ENCODE measurements at regions not wholly inside any gene's neighbourhood (a gene's known extent, or its start where the extent isn't known, plus 50 kb on each side); places are given as distances from the start of the nearest gene placed in this dataset.
"Not testable (repeated sequence)": the region's sequence is repeated elsewhere in the genome, so short reads cannot be mapped to it uniquely, and the experiment has no call there.

DNA sequence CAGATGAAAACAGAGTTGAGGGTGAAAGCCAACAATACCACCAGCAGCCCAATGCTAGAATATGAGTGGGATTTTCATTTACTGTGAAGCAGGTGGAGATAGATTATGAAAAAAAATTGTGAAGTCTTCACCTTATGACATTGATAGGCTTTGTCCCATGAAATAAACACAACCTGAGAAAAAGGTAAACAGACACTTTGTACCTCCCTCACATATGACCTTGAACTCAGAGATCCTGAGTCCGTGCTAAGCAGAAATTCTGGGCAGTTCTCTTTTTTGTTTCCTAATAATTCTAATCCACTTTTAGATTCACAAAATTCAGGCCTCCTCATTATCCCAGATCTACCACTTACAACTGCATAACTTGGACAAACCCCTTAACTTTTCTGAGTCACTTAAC, 127.3 kb upstream of the RORB start:
- no peak for DNase-seq

DNA sequence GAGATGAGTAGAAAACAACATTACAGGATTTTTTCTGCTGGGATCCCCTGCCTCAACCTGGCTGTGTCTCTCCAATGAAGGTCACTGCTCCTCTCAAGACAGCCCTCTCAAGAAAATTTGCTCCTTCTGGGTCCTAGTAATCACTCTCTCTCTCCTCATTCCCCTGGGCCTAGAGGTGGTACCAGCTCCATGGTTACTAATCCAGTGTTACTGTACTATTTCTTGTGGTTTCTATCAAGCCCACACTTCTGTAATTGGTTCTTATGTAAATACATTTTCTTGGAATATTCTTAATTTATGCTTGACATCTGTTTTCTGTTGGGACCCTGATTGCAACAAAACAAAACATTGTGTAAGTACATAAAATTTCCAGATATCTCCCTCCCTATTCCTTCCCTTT, 123.8 kb upstream of the RORB start:
- no peak for DNase-seq

DNA sequence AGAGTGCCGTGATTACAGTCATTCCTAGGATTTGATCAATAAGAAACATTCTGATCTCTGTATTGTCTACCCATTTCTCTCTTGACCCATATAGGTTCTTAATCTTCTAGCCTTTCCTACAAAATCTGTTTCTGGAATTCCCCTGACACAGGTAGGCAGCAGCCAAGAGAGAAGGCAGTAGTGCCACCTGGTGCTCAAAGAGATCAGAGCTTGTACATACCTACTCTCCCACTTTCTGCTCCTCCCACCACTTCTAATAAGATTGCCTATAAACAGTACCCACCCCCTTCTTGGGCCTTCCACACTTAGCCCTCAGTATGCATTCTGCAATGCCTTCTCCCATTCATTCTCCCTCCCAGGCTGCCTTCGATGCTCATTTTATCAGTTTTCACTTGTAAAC, 117.4 kb upstream of the RORB start:
- no peak for DNase-seq

DNA sequence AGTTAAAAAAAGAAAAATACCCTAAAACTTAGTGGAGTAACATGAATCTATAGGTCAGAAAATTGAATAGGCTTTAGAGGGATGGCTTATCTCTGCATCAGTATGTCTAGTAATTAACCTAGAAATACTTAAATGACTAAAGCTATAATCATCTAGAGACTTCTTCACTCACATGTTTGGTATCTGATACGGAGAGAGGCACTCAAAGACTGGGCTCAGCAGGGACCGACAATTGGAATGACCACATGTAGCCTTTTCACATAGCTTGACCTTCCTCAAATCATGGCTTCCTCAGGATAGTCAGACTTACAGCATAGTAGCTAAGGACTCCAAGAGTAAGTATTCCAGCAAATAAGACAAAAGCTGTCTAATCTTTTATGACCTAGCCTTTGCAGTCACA, 105.3 kb upstream of the RORB start:
- DNase-seq: no peak

DNA sequence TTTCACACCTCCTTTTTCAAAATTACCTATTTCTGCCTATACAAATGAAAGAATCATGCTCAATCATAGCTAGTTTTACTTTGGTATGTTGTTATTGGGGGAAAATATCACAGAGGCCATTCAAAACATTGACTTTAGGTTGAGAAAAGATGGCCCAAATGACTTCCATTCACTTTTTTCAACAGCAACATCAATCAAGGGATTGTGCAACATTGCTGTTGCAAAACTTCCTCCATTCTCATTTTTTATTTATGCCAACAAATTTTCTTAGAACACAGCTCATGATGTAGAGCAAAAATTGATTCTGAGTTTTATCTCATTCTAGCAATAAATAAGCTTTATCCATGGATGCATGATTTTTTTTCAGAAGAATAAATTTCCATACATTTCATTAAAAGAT, 93.6 kb upstream of the RORB start:
- no peak for DNase-seq

DNA sequence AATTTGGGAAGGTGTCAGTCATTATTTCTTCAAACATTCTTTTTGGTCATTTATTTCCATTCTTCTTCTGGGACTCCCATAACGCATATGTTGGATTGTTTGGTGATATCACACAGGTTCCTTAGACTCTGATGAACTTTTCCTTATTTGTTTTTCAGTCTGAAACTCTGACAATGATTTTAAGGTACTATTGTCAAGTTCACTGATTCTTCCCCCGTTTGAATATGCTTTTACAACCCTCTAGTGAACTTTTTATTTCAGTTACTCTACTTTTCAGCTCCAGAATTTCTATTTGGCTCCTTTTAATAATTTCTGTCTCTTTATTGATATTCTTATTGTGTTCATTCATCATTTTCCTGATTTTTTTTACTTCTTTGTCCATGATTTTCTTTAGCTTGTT, 92.5 kb upstream of the RORB start:
- no peak for DNase-seq

DNA sequence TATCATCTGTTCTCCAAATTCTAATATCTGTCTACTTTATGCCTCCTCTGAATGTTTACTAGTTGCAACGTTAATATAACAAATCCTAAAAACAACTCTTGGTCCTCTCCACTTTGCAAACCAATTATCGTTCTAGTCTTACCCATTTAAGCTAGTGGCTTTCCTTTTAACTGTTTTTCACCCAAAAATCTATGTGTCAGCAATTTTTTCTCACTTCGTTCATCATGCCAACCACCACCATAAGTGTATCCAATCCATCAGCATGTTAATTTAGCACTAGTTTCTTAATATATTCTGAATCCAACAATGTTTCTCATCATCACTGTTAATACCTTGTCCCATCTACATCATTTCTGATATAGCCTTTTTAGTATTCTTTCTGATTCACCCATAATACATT, 90.0 kb upstream of the RORB start:
- no peak for DNase-seq

DNA sequence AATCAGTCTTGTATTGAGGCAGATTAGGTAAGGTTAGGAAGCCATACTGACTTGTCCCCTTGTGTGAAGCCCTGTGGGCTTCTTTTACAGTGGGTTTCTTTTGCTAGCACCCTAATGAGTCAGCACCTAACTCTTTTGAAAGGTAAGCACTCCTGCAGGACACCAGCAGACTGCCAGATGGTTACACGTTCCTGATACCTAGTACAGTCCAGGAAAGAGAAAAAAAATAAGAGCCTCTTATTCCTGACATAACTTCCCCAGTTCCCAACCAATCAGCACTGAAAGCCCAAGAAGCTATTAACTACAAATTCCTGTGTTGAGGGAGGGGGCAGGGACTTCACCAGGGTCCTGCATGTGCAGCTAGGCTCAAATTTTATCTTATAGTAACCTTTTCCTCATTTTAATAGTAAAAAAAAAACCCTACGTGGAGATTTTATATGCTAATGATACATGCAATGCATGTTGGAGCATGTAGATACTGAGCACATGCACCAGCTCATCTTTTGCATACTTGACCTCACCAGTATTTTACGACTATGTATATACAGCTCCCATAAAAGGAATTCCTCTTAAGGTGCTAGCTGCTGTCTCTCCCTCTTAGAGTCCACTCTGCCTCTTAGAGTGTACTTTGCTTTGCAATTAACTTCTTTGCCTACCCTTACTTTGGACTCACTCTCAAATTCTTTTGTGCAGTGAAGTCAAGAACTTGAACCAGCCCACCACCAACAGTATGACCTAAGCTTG, 84.7 kb upstream of the RORB start:
- DNase-seq: no peak

DNA sequence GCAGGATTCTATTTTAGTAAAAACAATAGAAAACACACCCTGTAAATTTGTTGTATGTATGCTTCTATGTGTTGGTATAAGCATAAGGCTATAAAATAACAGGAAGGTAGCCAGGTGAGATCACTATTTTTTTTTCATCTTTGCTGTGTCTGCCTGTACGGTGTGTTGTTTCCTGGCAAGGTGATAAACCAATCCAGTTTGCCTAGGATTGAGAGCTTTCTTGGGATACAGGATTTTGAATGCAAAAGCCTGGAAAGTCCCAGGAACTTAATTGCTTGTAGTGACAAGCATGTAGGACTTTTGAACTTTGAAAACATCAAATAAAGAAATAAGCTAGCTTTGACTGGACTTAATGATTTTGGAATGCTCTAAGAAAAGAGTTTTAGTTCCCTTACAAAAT, 83.3 kb upstream of the RORB start:
- no peak for DNase-seq

DNA sequence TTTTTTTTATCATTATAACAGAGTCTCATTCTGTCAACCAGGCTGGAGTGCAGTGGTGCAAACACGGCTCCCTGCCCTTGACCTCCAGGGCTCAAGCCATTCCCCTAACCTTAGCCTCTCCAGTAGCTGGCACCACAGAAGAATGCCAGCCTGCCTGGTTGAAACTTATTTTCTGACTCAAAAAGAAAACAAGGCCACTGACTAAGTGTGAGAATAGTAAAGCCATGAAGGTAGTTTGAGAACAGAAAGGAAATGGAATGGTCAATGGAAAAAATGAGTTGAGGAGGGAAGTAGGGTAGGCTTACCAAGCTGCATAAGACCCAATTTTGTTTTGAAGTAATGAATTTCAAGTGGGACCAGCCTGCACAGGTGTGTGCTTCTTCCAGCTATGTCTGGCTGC, 82.8 kb upstream of the RORB start:
- no peak for DNase-seq

DNA sequence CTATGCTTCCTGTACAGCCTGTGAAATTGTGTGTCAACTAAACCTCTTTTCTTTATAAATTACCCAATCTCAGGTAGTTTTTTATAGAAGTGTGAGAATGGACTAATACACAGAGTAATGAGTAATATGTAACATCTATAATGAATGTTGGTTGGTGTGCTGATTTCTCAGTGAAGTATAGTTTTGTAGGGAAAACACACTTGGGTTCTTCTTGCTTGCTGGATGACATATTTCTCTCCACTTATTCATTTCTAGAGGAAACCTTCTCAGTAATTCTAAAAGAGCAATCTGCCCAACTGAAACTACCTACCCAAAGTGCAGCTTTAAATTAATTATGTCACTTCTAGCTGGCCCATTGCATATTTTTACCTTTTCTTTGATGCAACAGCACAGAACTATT, 81.1 kb upstream of the RORB start:
- no peak for DNase-seq

DNA sequence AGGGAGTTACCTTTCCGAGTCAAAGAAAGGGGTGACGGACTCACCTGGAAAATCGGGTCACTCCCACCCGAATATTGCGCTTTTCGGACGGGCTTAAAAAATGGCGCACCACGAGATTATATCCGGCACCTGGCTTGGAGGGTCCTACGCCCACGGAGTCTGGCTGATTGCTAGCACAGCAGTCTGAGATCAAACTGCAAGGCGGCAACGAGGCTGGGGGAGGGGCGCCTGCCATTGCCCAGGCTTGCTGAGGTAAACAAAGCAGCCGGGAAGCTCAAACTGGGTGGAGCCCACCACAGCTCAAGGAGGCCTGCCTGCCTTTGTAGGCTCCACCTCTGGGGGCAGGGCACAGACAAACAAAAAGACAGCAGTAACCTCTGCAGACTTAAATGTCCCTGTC, 72.6 kb upstream of the RORB start:
- not testable (repeated sequence) for DNase-seq

DNA sequence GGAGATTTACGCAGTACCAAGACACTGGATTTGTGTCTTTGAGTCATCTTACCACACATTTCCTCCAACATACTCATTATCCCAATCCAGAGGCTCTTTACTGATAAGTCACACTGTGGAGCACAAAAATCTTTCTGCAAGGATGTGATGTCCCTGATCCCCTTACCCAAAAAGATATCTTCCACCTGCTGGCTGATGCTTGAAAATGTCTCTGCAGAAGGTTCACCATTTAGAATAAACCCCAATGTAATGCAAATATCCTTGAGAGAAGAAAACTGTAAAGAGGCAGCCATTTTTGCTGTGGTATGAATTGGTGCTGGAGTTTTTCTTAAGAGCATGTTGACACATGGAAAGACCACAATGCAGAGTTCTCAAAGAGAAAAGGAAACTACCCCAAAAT, 65.7 kb upstream of the RORB start:
- no peak for DNase-seq

DNA sequence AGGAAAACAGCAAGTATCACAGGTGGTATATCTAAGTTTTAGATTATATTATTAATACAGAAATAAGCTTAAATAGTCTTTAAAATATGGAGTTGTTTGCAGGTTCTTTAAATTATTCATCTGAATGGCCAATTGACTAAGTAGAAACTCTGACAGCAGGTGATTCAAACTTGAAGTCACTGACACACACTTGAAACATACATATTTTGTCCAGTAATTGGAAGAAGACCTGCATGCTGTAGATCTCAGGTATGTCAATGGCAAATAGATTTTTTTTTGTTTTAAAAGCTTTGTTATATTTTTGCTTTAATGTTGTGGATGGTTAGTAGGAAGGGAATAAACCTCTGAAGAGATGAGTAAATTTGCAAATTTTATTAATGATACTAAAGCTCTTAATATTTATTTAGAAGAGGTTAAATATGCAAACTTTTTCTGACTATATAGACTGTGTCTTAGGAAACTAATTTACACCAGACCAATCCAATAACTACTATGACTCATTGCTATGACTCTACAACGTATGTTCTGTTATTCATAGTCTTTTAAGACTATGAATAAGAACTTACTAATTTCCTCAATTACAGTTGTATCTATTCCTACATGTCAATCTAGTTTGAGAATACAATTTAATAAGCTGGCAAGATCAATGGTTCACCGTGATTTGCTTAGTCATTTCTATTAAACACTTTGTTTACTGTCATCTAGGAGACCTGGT, 53.9 kb upstream of the RORB start:
- no peak for DNase-seq

DNA sequence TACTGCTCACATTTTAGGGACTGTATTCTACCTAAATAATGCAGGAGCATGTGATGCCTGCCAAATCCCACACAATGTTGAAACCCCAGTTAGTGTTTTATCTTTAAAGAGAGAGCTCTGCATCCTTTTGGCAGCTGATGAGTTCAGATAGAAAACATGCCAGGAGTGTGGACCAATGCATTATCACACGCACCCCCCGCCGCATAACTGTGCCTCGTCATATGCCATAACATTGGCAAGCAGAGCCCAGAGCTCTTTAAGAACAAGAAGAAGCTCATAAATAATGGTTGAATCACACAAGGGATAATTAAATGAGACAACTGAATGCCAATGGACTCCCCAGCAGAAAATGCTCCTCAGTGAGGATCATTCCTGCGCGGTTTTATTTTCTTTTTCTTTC, 52.8 kb upstream of the RORB start:
- no peak for DNase-seq

All from activated CD4-positive, CD25-positive, alpha-beta regulatory T cell (primary cell).